HG02759 (cell line): ENCODE measurements at regions not wholly inside any gene's neighbourhood (a gene's known extent, or its start where the extent isn't known, plus 50 kb on each side); places are given as distances from the start of the nearest gene placed in this dataset.

Experiments used
- ATAC-seq: cut with Tn5 transposase; IDR thresholded peaks from one replicate; pipeline ENCODE4 v1.9.1; 2021; ENCODE audit warnings: mild to moderate bottlenecking, moderate library complexity; ENCODE audit not compliant: unreplicated experiment

DNA sequence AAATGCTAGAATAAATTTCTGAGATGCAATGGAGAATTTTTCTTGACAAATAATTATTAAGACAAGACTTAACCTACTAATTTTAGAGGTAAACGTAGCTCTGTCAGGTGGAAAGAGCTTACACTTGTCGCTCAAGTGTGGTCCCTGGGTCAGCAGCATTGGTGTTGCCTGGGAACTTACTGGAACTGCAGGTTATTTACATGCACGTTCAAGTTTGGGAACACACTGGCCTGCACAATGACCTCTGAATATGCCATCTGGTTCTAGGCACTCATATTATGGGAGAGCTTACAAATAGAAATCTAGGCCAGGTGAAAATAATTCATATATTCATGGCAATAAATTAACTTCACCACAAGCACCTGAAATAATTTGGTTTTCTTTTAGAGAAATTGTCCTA is 88.5 kb upstream of the BCL9 start:
- no peak for ATAC-seq

DNA sequence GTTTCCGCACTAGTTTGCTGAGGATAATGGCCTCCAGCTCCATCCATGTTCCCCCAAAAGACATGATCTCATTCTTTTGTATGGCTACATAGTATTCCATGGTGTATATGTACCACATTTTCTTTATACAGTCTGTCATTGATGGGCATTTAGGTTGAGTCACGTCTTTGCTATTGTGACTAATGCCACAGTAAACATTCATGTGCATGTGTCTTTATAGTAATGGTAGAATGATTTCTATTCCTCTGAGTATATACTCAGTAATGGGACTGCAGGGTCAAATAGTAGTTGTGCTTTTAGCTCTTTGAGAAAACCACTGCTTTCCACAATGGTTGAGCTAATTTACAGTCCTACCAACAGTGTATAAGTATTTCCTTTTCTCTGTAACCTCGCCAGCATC is 78.3 kb upstream of the BCL9 start:
- ATAC-seq = no peak

DNA sequence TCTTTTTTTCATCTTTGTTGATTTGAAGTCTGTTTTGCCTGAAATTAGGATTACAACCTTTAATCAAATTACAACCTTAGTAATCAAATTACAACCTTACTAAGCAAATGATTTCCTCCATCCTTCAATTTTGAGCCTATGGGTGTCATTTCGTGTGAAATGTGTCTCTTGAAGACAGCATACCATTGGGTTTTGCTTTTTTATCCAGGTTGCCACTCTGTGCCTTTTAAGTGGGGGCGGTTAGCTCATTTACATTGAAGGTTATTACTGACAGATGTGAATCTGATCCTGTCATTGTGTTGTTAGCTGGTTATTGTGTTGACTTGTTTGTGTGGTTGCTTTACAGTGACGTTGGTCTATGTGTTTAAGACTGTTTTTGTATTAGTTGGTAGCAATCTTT is 74.8 kb upstream of the BCL9 start:
- ATAC-seq = no peak

DNA sequence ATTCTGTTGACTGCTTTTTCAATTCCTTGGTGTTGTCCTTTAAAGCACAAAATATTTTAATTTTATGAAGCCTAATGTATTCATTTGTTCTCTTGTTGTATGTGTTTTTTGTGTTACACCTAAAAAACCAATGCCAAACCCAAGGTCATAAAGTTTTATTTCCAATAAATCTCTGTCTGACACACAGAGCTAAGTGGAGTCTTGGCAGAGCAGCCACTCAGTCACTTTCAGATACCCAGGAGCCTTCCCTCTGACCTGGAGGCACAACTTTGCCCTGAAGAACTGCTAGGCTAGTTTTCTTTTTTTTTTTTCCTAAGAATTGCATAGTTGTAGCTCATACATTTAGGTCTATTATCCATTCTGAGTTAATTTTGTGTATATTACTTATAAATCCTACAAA is 71.2 kb upstream of the BCL9 start:
- ATAC-seq = no peak

DNA sequence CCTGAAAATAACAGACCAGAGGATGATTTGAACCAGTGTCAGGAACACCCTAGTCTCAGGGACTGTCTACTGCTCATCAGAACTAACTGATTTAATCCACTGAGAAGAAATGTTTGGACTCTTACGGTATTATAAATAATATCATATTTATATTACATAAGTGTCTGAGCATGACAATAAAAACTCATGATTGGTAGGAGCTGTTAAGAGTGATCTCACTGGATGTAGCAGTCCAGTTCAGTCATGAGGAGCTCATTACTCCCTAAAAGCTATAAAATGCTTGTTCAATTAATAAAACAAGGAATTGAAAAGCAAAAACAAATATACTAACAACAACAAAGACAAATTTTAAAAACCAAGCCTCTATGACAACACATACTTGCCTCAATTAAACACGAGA is 68.8 kb upstream of the BCL9 start:
- ATAC-seq = no peak

DNA sequence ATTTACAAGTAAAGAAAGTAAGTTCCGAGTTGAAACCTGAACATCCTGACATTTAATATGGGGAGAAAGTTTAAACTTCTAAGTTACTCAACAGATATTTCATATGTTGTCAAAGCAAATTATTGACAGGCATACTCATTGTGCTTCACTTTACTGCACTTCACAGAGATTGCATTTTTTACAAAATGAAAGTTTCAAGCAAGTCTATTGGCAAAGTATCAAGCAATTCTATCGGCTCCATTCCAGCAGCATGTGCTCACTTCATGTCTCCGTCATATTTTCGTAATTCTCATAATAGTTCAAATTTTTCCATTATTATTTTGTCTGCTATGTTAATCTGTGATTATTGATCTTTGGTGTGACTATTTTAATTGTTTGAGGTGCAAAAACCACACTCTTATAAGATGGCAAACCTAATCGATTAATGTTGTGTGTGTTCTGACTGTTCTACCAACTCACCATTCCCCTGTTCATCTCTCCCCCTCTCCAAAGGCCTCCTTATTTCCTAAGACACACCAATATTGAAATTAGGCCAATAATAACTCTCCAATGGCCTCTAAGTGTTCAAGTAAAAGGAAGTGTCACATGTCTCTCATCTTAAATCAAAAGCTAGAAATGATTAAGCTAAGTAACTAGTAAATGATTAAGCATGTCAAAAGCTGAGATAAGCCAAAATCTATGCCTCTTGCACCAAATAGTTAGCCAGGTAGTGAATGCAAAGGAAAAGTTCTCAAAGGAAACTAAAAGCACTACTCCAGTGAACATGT is 68.2 kb upstream of the BCL9 start:
- ATAC-seq = no peak

DNA sequence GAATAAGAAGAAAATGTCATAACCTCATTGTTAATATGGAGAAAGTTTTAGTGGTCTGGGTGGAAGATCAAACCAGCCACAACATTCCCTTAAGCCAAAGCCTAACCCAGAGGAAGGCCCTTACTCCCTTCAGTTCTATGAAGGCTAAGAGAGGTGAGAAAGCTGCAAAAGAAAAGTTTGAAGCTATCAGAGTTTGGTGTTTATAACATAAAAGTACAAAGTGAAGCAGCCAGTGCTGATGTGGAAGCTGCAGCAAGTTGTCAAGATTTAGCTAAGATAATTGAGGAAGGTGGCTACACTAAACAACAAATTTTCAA is 67.6 kb upstream of the BCL9 start:
- no peak for ATAC-seq

DNA sequence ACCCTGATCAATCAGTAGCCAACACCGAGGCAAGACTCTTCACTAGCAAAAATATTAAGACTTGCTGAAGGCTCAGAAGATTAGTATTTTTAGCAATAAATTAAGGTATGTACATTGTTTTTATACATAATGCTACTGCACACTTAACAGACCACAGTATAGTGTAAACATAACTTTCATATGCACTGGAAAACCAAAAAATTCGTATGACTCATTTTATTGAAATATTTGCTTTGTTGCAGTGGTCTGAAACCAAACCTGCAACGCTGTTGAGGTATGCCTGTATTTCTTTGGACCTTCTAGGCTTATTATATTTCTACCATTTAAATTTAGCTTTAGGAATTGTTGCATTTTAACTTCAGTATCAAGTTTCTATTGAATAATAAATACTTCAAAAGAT is 65.8 kb upstream of the BCL9 start:
- ATAC-seq = no peak

DNA sequence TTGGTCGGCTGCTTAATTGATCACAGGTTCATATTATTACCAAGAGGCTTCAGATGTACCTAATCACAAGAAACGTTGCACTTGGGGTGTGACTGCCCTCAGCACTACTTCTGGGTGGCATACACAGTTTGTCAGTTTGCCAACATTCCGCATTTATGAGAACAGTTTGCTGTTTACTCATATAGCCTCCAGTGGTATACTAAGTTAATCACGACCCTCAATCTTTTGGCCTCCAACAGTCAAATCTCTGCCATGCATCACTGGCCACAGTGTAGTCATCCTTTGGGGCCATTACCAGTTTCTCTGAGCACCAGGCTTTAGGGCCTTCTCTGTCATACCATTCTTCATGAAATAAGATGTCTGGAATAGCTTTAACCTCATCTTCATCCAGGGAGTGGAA is 62.8 kb upstream of the BCL9 start:
- ATAC-seq = no peak

DNA sequence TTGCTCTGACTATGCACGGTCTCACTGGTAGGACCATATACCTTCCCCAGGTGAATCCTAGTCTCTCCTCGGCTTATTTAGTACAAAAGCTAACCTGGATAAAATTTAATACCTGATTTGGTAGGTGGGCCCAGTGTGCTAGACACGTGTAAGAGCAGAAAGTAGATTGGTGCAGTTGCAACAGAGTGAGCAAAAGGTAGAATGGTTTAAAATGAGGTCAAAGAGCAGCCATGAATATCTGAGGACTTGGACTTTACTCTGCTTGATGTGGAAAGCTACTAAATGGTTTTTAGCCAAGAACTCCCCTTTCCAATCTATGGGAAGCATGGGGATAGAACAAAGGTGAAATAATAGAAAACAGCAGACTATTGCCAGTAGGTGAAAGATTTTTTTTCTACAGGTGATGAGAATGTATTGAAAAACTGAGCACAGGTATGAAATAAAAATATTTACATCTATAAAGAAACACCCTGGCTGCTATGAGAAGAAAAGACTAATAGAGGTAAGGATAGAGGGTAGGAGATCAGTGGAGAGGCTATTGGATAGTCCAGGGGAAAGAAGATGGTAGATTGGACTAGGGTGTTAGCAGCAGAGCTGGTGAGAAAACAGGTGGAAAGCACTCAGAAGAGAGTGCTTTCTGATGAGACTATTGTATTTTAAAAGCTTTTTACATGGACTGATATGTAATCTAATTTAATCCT is 61.3 kb upstream of the BCL9 start:
- no peak for ATAC-seq

DNA sequence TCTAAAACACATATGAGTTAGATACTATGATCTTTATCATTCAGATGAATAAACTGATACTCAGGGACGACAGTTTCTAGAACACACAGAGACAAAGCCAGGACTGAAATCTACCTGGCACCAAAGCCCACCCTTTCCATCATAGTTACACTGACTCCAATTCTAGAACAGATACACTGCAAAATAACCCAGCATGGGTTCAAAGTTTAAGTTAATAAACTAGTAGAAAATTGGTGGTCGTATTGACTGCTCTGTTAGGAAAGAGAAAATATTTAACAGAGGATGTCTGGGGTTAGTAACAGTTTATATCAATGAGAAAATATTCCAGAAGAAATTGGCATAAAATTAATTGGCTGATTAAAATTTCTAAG is 60.8 kb upstream of the BCL9 start:
- ATAC-seq = no peak

DNA sequence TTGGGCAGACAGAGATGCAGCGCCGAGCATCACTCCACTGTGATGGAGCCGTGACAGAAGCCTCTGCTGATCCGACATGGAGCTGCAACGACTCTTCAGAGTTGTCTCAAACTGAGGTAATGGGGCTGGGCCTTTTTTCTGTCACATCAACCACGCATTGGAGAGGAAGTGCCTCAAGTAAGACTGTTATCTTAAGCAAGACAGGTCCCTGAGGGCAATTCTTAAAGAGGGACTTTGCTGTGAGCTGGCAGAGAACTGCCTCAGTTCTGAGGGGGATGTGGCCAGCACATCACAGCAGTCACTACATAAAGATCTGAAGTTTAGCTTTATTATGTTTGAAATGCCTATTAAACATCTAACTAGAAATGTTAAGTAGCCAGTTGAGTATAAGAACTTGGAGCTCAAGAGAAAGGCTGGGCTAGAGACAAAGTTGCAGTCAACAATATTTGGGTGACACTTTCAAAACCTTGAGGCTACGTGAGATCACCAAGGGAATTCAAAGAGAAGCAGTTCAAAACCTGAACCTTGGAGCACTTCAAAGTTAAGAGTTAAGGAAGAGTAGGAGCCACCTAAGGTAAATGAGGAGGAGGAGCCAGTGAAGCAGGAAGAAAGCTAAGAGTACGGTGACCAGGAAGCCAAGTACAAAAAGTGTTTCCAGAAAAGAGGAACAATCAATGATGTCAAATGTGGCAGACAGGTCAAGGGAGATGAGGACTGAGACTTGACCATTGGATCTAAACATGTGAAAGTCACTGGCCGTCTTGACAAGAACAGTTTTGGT is 54.2 kb upstream of the BCL9 start:
- no peak for ATAC-seq

DNA sequence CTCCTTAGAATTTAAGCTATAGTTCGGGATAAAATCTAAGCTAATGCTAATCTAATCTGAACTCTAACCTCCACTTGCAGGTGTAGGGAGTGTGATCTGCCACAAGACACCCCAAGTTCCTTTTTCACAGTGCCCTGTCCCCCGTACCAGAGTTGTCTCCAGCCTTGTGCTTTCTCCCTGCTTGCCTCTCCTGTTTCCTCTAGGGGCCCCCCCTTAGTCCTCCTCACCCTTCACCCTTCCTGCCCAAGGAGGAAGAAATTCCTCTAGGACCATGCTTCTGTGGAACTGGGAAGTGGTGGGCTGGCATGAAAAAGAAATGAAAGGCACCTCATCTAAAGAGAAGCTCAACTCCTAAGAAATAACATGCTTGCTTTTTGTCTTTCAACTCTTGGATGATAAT is 50.2 kb upstream of the BCL9 start:
- ATAC-seq = no peak
